ENCODE measurements at regions not wholly inside any gene's neighbourhood (a gene's known extent, or its start where the extent isn't known, plus 50 kb on each side); places are given as distances from the start of the nearest gene placed in this dataset.

GRCh38 chr18:24846138-24846537, 385.7 kb downstream of the HRH4 start:
- DNase-seq, result no peak
- Mint-ChIP-seq H3K36me3 (ENCODE audit: low read depth) (no peaks in the 10 kb centered on the region), H3K27me3 (ENCODE audit: insufficient read depth) (peaks cover 5% of the 10 kb centered on the region; the same call in 1 of the 2 replicates), H3K9me3 (peaks cover 6% of the 10 kb centered on the region), H3K4me3 (no peak overlapping the region), H3K4me1 (ENCODE audit: low read depth) (no peaks in the 10 kb centered on the region), H3K27ac (no peak overlapping the region)
- TF ChIP-seq, protein P1, sequence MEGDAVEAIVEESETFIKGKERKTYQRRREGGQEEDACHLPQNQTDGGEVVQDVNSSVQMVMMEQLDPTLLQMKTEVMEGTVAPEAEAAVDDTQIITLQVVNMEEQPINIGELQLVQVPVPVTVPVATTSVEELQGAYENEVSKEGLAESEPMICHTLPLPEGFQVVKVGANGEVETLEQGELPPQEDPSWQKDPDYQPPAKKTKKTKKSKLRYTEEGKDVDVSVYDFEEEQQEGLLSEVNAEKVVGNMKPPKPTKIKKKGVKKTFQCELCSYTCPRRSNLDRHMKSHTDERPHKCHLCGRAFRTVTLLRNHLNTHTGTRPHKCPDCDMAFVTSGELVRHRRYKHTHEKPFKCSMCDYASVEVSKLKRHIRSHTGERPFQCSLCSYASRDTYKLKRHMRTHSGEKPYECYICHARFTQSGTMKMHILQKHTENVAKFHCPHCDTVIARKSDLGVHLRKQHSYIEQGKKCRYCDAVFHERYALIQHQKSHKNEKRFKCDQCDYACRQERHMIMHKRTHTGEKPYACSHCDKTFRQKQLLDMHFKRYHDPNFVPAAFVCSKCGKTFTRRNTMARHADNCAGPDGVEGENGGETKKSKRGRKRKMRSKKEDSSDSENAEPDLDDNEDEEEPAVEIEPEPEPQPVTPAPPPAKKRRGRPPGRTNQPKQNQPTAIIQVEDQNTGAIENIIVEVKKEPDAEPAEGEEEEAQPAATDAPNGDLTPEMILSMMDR (IDR thresholded peaks at IDR 0.05), result no peak

DNA sequence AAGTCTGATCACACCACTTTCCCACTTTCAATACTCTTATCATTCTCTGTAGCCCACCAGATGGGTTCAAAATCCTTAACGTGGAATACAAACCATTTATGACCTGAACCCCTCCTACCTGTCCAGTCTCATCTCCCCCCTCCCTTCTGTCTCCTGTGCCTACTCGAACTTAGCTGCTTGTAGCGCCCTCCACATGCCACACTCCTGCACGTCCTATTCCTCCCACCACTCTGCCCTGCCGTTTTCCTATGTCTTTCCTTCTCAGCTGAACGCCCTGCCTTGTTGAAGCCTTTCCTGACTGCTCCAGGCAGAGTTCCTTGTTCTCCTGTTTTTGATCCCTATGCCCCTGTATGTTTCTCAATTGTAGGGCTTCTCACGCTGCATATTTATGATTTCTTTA, 390.1 kb downstream of the HRH4 start:
- DNase-seq, result no peak
- Mint-ChIP-seq H3K36me3 (ENCODE audit: low read depth) (no peaks in the 10 kb centered on the region), H3K9me3 (peaks cover 16% of the 10 kb centered on the region; the same call in 1 of the 2 replicates), H3K27me3 (ENCODE audit: insufficient read depth) (peaks cover 8% of the 10 kb centered on the region), H3K4me3 (no peak overlapping the region), H3K4me1 (ENCODE audit: low read depth) (no peaks in the 10 kb centered on the region), H3K27ac (no peak overlapping the region)
- TF ChIP-seq, protein P1 (IDR thresholded peaks at IDR 0.05), result no peak

DNA sequence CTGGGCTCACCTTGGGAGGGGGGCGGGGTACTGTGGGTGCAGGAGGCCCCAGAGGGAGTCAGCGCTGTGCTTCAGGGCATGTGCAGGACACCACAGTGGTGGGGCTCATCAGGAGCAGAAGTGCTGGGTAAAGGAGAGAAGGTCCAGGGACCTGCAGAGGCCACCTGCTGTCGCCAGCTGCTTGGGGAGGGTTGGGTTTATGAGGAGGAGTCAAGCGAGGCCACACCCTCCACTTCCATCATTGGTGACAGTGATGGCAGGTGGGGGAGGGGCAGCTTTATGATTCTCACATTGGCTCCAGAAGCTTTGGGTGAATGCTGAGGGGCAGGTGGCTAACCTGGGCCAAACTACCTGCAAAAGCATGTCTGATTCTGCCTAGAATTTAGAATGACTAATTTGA, 392.6 kb downstream of the HRH4 start:
- Mint-ChIP-seq H3K36me3 (ENCODE audit: low read depth) (no peaks in the 10 kb centered on the region), H3K9me3 (peaks cover 23% of the 10 kb centered on the region; the same call in 1 of the 2 replicates), H3K4me1 (ENCODE audit: low read depth) (no peaks in the 10 kb centered on the region), H3K27ac (no peak overlapping the region), H3K27me3 (ENCODE audit: insufficient read depth) (peaks cover 8% of the 10 kb centered on the region), H3K4me3 (no peak overlapping the region)
- no peak for DNase-seq
- TF ChIP-seq, protein P1 (IDR thresholded peaks at IDR 0.05), result no peak

DNA sequence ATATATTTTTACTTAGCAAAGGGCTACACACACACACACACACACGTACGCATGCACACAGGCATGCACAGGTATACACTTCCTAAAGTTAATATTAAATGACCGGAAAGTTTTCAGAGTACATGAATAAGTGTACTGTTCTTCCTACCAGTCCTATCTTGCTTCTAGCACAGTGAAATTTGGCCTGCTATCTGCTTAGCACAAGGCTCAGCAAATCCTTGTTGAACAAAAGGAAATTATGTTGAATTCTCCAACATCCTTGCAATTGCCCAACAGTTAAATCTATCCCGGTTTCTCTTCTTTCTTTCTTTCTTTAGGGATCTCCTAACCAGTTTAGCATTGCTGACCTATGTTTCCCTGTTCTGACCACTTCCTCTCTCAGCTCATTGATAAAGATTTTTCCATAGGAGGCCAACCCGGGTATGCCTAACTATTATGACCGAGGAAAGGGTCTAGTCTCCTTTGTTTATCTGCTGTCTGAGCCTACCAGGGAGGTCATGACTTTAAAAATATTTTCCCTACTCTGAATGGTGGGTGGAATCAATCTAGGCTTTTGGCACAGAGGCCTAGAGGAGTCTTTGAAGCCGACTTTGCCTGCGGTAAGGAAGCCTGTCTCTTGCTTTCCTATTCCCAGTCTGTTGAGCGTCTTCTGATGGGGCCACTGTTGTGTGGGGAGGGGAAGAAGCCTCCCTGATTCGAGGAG, 400.7 kb downstream of the HRH4 start:
- Mint-ChIP-seq H3K27ac (no peak overlapping the region), H3K4me1 (ENCODE audit: low read depth) (no peaks in the 10 kb centered on the region), H3K9me3 (peaks cover 19% of the 10 kb centered on the region; the same call in 1 of the 2 replicates), H3K36me3 (ENCODE audit: low read depth) (no peaks in the 10 kb centered on the region), H3K27me3 (ENCODE audit: insufficient read depth) (peaks cover 6% of the 10 kb centered on the region; the same call in 1 of the 2 replicates), H3K4me3 (no peak overlapping the region)
- TF ChIP-seq, protein P1 (IDR thresholded peaks at IDR 0.05), result no peak
- no peak for DNase-seq

DNA sequence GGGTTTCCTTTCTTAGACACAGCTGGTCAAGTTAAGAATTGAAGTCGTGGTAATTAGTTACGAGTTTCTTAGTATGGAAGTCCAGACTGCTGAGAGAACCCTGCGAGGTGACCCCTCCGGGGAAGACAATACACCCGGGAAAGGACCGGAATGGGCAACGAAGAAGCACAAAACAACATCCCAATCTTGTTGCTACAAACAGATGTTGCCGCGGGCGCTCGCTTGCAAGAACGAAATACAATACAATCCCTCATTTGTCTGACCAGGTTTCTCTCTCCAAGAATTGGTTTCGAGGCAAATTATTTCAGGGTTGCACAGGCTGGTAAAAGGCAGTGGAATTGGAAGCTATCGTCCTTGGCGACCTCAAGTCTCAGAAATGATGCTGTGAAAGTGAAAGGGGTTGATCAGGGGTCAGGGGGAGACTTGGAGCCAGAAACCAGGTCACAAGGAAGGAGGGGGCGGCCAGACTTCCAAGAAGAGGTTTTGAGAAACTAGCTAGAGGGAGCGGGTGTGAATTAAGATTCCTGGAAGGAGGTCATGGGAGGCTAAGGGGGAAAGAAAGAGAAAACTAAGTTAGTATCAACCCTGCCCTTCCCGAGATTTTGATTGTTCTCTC, 401.9 kb downstream of the HRH4 start:
- no peak overlapping the region for H3K27ac Mint-ChIP-seq
- H3K4me3 Mint-ChIP-seq, result no peak overlapping the region
- peaks cover 8% of the 10 kb centered on the region; the same call in 1 of the 2 replicates for H3K27me3 Mint-ChIP-seq (ENCODE audit: insufficient read depth)

More for the DNA sequence above, 401.9 kb downstream of the HRH4 start:
- peaks cover 12% of the 10 kb centered on the region; the same call in 1 of the 2 replicates for H3K9me3 Mint-ChIP-seq
- TF ChIP-seq, protein P1 (IDR thresholded peaks at IDR 0.05), result no peak
- DNase-seq, result no peak
- H3K36me3 Mint-ChIP-seq (ENCODE audit: low read depth), result no peaks in the 10 kb centered on the region
- no peaks in the 10 kb centered on the region for H3K4me1 Mint-ChIP-seq (ENCODE audit: low read depth)

Data from HFFc6 (cell line).